HG03060 (cell line): ENCODE measurements at regions not wholly inside any gene's neighbourhood (a gene's known extent, or its start where the extent isn't known, plus 50 kb on each side); places are given as distances from the start of the nearest gene placed in this dataset.
"Not testable (repeated sequence)": the region's sequence is repeated elsewhere in the genome, so short reads cannot be mapped to it uniquely, and the experiment has no call there.

Experiments used
- ATAC-seq: cut with Tn5 transposase; IDR thresholded peaks from one replicate; pipeline ENCODE4 v1.9.1; 2021; ENCODE audit warnings: low read depth, moderate number of reproducible peaks; ENCODE audit not compliant: unreplicated experiment

DNA sequence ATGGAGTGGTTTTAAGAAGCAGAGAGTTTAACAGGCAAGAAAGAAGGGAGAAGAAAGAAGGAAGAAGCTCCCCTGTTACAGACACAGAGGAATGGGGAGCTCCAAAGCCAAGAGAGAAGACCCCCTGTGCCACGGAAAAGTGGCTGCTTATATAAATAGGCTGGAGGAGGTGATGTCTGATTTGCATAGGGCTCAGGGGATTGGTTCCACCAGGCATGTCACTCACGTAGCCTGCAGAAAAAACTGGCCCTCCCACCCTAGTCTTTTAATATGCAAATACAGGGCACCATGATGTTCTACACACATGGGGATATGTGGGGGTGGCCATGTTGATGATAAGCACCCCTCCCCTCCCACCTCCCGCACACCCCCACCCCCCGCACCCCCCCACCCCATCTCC is 99.6 kb downstream of the ETS2 start:
- no peak for ATAC-seq

DNA sequence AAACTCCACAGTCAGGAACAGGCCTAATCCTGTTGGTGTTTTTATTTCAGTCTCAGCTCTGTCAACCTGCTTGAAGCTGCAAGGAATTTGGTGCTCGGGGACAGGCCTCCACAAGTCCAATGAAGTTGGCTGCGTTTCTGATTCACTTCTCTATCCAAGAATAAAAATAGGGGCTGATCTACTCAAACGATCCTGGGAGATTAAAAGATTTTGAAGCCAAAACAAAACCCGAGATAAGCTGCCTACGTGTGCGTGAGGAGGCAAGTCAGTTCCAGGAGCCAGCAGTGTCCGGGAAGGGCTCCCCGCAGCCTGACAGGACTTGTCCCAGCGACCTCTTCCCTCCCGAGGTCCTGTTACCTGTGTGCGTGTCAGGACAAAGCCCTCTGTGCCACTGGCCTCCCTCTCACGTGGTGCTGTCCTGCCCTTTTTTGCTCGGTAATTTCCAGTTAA is 98.0 kb downstream of the ETS2 start:
- ATAC-seq: no peak

- no peak for ATAC-seq
These were observed 97.1 kb downstream of the ETS2 start for GRCh38 chr21:38902608-38903445.

GRCh38 chr21:38900499-38900898 is 94.8 kb downstream of the ETS2 start:
- ATAC-seq: no peak

- not testable (repeated sequence) for ATAC-seq
These were observed 94.3 kb downstream of the ETS2 start for GRCh38 chr21:38899985-38900384.

- ATAC-seq: no peak
These were observed 93.7 kb downstream of the ETS2 start for GRCh38 chr21:38899277-38899947.

GRCh38 chr21:38898422-38899096 is 92.8 kb downstream of the ETS2 start:
- ATAC-seq: no peak

GRCh38 chr21:38897532-38898421 is 92.0 kb downstream of the ETS2 start:
- ATAC-seq: no peak

GRCh38 chr21:38894899-38895298 is 89.2 kb downstream of the ETS2 start:
- no peak for ATAC-seq

DNA sequence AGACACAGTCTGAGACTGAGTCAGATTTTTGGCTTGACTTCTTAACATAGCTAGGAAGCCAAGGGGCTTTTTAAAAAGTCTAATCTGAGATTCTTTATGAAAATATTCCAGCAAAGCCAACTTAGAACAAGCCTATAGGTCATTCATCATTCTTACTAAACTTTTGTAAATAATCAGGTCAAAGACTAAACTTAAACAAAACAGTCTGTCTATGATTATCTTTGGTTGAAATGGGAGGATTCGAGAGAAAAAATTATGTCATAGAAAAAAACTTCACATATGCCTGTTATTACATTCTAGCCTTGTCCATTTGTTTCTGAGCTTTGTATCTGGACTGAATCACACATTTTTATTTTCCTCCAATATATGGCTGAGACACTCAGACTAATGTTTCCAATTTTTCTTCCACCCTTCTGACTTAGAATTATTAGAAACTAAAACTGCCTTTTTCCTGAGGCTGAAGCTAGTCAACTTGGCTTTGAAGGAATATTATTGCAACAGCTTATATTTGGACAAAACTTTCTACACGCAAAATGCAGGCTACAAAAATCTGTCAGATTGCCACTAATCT is 83.3 kb downstream of the ETS2 start:
- no peak for ATAC-seq

DNA sequence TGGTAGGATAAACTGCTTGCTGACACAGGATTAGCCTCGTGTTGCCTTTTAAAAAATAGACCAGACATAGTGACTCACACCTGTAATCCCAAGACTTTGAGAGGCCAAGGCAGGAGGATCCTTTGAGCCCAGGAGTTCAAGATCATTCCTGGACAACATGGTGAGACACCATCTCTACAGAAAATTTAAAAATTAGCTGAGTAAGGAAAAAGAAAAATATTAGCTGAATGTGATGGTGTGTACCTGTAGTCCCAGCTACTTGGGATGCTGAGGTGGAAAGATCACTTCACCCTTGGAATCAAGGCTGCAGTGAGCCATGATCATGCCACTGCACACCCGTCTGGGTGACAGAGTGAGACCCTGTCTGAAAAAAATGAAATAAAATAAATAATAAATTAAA is 82.0 kb downstream of the ETS2 start:
- ATAC-seq: no peak

- no peak for ATAC-seq
These were observed 81.4 kb downstream of the ETS2 start for GRCh38 chr21:38887062-38887686.

GRCh38 chr21:38885909-38886308 is 80.2 kb downstream of the ETS2 start:
- ATAC-seq: no peak

DNA sequence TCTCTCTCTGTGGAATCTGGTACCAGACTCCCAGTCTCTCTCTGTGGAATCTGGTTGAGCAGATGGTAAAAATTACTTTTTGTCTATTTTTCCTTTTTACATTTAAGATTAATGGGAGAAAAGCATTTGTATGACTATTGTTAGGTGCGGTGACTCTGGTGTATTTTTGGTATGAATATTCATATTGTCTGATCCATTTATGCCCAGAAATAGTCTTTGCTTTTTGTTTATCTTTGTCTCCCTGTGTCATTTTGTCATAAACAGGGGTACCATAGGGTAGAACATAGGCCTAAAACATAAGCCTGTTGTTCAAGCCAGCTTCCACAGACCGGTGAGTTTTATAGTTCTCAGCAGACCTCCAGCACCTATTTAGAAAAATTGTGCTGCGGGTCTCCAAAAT is 78.7 kb downstream of the ETS2 start:
- ATAC-seq: no peak

DNA sequence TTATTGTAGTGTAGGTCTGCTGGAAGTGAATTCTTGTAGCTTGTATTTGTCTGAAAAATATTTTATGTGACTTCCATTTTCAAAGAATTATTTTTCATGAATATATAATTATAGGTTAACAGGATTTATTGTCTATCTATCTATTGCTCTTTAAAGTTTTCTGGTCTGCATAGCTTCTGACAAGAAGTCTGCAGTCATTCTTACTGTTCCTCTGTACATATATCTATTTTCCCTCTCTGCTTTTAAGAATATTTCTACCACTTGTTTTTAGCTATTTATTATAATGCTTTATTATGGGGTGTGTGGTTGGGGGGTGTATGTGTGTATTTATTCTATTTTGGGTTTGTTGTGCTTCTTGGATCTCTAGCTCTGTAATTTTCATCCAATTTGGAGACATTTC is 77.4 kb downstream of the ETS2 start:
- no peak for ATAC-seq

- ATAC-seq: no peak
These were observed 75.4 kb downstream of the ETS2 start for GRCh38 chr21:38881131-38881530.

DNA sequence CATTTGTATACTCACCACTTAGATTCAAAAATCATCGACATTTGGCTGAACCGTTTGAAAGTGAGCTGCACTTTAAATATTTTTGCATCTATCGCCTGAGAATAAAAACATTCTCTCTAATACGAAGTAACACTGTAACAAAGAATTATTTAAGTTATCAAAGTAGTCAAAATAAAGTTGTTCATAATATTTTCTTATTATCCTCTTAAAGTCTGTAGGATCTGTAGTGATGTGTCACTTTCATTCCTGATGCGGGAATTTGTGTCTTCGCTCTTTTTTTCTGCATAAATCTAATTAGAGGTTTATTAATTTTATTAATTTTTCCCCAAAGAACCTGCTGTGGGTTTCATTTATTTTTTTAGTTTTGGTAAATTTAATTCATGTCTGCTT is 74.8 kb downstream of the ETS2 start:
- ATAC-seq: no peak

DNA sequence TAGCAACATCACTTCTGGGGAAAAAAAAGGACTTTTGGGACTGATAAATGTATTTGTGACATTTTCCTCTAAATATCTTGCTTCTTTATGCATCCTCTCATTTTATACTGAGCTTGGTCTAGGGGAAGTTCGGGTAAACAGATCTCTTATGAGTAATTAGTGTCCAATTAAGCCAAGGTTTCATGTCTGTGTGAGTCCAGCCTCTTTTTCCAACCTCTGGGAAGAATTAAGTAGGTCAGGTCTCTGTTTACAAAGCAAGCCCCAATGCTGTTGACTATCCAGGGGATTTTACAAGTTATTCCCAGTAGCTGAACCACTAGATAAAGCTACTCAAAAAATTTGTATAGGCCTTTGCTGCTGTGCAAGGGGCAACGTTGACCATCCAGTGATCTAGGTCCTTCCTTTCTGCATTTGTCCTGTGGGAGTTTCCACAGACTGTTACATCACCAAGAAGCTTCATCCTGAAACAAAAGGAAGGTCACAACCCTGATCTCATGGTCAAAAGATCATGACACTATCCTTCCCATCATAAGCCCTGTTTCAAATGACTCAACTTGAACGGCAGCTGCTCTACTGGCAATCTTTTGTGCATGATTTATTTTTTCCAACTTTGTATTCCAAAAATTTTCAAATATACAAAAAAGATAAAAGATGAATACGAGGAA is 74.3 kb downstream of the ETS2 start:
- no peak for ATAC-seq
